OCI-LY7 (cell line): ENCODE measurements at regions not wholly inside any gene's neighbourhood (a gene's known extent, or its start where the extent isn't known, plus 50 kb on each side); places are given as distances from the start of the nearest gene placed in this dataset.

Experiments used
- EZH2phosphoT487 ChIP-seq: fragments of 200-600 bp; sonication (generic); IDR thresholded peaks from 2 replicates; pipeline ENCODE4 v1.6.1; 2018; ENCODE audit warnings: low read depth, borderline replicate concordance, mild to moderate bottlenecking, mixed run types, antibody characterized with exemption, low read length, moderate library complexity, mixed read lengths
- TF ChIP-seq, protein P1 (sequence below): fragments of 200-600 bp; sonication (generic); conservative IDR thresholded peaks from 2 replicates; pipeline ENCODE4 v1.5.1; 2014; ENCODE audit warnings: mild to moderate bottlenecking, antibody characterized with exemption, low read length, moderate library complexity, mixed read lengths

GRCh38 chr18:73920033-73920432 is 227.6 kb downstream of the FBXO15 start:
- TF ChIP-seq, protein P1, sequence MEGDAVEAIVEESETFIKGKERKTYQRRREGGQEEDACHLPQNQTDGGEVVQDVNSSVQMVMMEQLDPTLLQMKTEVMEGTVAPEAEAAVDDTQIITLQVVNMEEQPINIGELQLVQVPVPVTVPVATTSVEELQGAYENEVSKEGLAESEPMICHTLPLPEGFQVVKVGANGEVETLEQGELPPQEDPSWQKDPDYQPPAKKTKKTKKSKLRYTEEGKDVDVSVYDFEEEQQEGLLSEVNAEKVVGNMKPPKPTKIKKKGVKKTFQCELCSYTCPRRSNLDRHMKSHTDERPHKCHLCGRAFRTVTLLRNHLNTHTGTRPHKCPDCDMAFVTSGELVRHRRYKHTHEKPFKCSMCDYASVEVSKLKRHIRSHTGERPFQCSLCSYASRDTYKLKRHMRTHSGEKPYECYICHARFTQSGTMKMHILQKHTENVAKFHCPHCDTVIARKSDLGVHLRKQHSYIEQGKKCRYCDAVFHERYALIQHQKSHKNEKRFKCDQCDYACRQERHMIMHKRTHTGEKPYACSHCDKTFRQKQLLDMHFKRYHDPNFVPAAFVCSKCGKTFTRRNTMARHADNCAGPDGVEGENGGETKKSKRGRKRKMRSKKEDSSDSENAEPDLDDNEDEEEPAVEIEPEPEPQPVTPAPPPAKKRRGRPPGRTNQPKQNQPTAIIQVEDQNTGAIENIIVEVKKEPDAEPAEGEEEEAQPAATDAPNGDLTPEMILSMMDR = no peak
- TF ChIP-seq EZH2phosphoT487 = no peak
